AG04449 (cell line): ENCODE measurements at regions not wholly inside any gene's neighbourhood (a gene's known extent, or its start where the extent isn't known, plus 50 kb on each side); places are given as distances from the start of the nearest gene placed in this dataset.

ENCODE experiments used
- CTCF ChIA-PET: fragments of 350-600 bp; formaldehyde crosslinking; extraction: SDS; loops from one replicate; lab custom pipeline; 2021; ENCODE audit warnings: antibody characterized with exemption; lab: Yijun Ruan, JAX
- POLR2A ChIA-PET: fragments of 400-600, 350-600 bp; formaldehyde crosslinking; extraction: SDS; loops from one replicate; lab custom pipeline; 2020; ENCODE audit warnings: antibody characterized with exemption, inconsistent platforms; lab: Yijun Ruan, JAX
- DNase-seq: peaks from one replicate; pipeline ENCODE4 v3.0.0-alpha.2; 2010; ENCODE audit warnings: low read depth, low spot score
- H3K4me3 ChIP-seq: 2 replicates; pipeline ENCODE4 v1.5.1; 2011; ENCODE audit warnings: low read depth, mild to moderate bottlenecking, control low read depth, low read length
- CTCF ChIP-seq: IDR thresholded peaks from one replicate; pipeline ENCODE4 v1.5.1; 2011; ENCODE audit warnings: mild to moderate bottlenecking, moderate library complexity, low read length, control low read depth, inconsistent platforms; ENCODE audit not compliant: insufficient read depth; ENCODE audit errors: missing control alignments

GRCh38 chr2:145059914-145060313 lies 540.0 kb upstream of the ZEB2 start:
- ChIA-PET CTCF (interaction anchor here (1.0 kb wide), 1 partner anchor 693 kb away, joined by 3 read pairs; no protein-coding TSS in a partner anchor), POLR2A (no interaction called here)
- no peak for TF ChIP-seq CTCF

GRCh38 chr2:145059343-145059742 lies 539.4 kb upstream of the ZEB2 start:
- no peak for TF ChIP-seq CTCF
- H3K4me3 ChIP-seq, result no peak overlapping the region
- ChIA-PET POLR2A (no interaction called here), CTCF (interaction anchor here (1.0 kb wide), 1 partner anchor 693 kb away, joined by 3 read pairs; no protein-coding TSS in a partner anchor)
- DNase-seq, result no peak

More at GRCh38 chr2:145059914-145060313, 540.0 kb upstream of the ZEB2 start:
- DNase-seq, result no peak
- H3K4me3 ChIP-seq, result no peak overlapping the region

- ChIA-PET POLR2A (no interaction called here), CTCF (no interaction called here)
- no peak overlapping the region for H3K4me3 ChIP-seq
- DNase-seq, result no peak
- no peak for TF ChIP-seq CTCF
Observed at GRCh38 chr2:145058457-145058856, 538.5 kb upstream of the ZEB2 start.

GRCh38 chr2:145055651-145056050 lies 535.7 kb upstream of the ZEB2 start:
- POLR2A ChIA-PET, result no interaction called here
- DNase-seq, result no peak
- no peak overlapping the region for H3K4me3 ChIP-seq
- CTCF ChIA-PET, result interaction anchor here (1.3 kb wide), 1 partner anchor 11 kb away, joined by 4 read pairs; no protein-coding TSS in a partner anchor
- TF ChIP-seq CTCF, result no peak

- CTCF ChIA-PET, result no interaction called here
- no peak for DNase-seq
- TF ChIP-seq CTCF, result no peak
- H3K4me3 ChIP-seq, result no peak overlapping the region
- POLR2A ChIA-PET, result no interaction called here
Observed at GRCh38 chr2:145050134-145050533, 530.2 kb upstream of the ZEB2 start.

- no peak for TF ChIP-seq CTCF
- CTCF ChIA-PET, result no interaction called here
- DNase-seq, result no peak
- POLR2A ChIA-PET, result no interaction called here
- H3K4me3 ChIP-seq, result no peak overlapping the region
Observed at GRCh38 chr2:145049475-145049874, 529.6 kb upstream of the ZEB2 start.
